Astrocyte of the cerebellum (primary cell): ENCODE measurements at regions not wholly inside any gene's neighbourhood (a gene's known extent, or its start where the extent isn't known, plus 50 kb on each side); places are given as distances from the start of the nearest gene placed in this dataset.

Source experiments
- DNase-seq: peaks from one replicate; pipeline ENCODE4 v3.0.0-alpha.2; 2011; ENCODE audit warnings: low read depth
- H3K4me3 ChIP-seq: 2 replicates; pipeline ENCODE4 v1.5.1; 2011; ENCODE audit warnings: mild to moderate bottlenecking, low read depth, low read length, moderate library complexity
- CTCF ChIP-seq: IDR thresholded peaks from 2 replicates; pipeline ENCODE4 v1.5.1; 2012; ENCODE audit warnings: low read length, low read depth, moderate library complexity, mild to moderate bottlenecking; ENCODE audit errors: missing control alignments
- in situ Hi-C: cut with HindIII; loops from 2 replicates; pipeline ENCODE4 v1.10.0; 2017; ENCODE audit warnings: low sequenced_read_pairs

GRCh38 chr18:25470062-25470461 is 118.1 kb upstream of the ZNF521 start:
- TF ChIP-seq CTCF, result no peak
- no peak for DNase-seq
- no peak overlapping the region for H3K4me3 ChIP-seq
- in situ Hi-C loops, result no loop called here

- TF ChIP-seq CTCF, result no peak
- no peak for DNase-seq
- in situ Hi-C loops, result no loop called here
These were observed 117.5 kb upstream of the ZNF521 start for GRCh38 chr18:25469489-25469888.

DNA sequence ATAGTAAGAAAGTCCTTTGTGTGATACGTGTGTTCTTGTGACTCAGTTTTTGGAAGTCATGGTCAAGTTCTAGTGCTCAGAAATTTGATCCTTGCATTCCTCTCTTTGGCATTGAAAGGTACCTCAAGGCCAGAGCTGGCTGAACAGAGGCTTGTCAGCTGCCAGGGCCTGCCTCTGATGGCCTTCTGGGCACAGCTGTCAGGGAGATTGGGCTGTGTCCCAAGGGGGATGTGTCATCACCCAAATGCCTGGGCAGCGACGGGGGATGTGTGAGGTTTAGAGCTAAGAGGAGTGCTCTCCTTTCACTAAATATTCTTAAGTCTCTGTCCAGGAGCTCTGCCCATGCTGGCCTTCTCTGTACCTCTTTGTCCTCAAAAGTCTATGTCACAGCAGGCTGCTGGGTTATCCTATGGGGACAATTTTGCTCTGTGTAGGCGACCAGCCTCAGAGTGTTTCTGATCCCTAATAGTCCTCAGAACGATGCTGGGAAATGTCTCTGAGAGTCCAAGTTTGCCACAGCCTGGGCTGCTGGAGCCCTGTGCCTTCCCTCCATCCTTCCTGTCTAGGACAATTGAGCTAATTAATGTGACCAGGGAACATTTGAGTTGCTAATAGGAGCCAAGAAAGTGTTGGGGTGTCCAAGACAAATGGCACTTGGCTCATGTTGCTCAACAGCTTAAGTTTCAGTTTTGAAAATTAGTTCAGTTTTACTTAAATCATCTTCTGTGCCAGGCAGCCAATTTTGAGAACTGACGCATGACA is 115.4 kb upstream of the ZNF521 start:
- H3K4me3 ChIP-seq, result no peak overlapping the region
- no peak for DNase-seq
- in situ Hi-C loops, result no loop called here
- TF ChIP-seq CTCF, result no peak

More at GRCh38 chr18:25469489-25469888, 117.5 kb upstream of the ZNF521 start:
- no peak overlapping the region for H3K4me3 ChIP-seq

DNA sequence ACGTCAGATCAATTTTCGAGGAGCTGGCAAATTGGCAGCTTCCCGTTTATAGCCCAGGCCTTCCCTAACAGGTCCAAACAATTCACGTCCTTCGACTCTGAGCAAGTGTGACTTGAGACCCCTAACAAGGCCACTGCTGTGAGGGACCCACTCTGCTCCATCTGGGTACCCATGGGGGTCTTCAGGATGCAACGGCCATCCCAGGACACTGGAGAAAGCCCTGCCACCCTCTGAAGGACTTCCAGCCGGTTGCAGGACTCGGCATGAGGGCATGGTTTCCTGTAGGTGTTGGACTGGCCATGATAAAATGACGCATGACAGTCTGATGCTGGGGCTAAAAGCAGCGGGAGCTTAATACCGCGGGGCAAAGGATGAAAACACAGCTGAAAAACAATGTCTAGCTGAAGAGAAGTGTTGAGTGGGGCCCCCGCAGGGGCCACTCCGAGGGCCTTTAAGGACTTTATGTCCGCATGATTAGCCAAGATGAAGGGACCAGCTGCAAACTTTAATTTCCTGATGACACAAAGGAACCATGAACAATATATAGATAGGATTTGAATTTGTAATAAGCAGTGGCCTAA is 113.3 kb upstream of the ZNF521 start:
- H3K4me3 ChIP-seq, result no peak overlapping the region
- in situ Hi-C loops, result no loop called here
- DNase-seq, result no peak
- no peak for TF ChIP-seq CTCF

- no peak for TF ChIP-seq CTCF
- in situ Hi-C loops, result no loop called here
- peak; percentile 33 for DNase-seq
- no peak overlapping the region for H3K4me3 ChIP-seq
These were observed 112.3 kb upstream of the ZNF521 start for GRCh38 chr18:25464227-25464626.

DNA sequence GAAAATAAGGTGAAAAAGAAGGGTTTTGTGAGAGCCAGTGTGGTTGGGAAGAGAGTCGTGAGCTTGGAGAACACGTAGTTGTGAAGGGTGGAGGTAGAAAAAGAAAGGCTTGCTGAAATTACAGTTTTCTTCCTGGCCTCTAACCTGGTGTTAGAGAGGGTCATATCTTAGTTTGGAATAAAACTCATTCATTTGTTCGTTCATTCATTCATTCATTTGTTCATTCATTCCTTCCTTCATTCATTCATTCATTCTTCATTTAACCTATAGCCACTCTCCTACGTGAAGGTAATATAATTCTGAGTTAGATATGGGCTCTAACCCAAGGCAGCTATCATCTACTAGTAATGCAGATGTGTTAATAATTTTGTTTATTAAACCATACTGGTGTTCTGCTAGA is 111.8 kb upstream of the ZNF521 start:
- TF ChIP-seq CTCF, result no peak
- DNase-seq, result no peak
- no peak overlapping the region for H3K4me3 ChIP-seq
- in situ Hi-C loops, result no loop called here
